ENCODE measurements at regions not wholly inside any gene's neighbourhood (a gene's known extent, or its start where the extent isn't known, plus 50 kb on each side); places are given as distances from the start of the nearest gene placed in this dataset.
A peak's percentile ranks its signal among the peaks of the same experiment; 100 is the strongest.
"Not testable (repeated sequence)": the region's sequence is repeated elsewhere in the genome, so short reads cannot be mapped to it uniquely, and the experiment has no call there.

GRCh38 chr5:40221255-40221654, 458.5 kb upstream of the PTGER4 start:
- DNase-seq (no peak), FAIRE-seq (no peak)
- Histone ChIP-seq H3K9me3 (ENCODE audit: control insufficient read depth in 2 of 2, insufficient read depth in 1 of 2, low read depth in 1 of 2, low read length in 1 of 2) (no peaks in the 10 kb centered on the region), H3K4me1 (ENCODE audit: control insufficient read depth in 3 of 3, insufficient read depth in 2 of 3, low read depth in 1 of 3, low read length in 2 of 3) (no peaks in the 10 kb centered on the region), H3K36me3 (ENCODE audit: control insufficient read depth in 3 of 3, insufficient read depth in 2 of 3, low read depth in 1 of 3, low read length in 3 of 3) (no peaks in the 10 kb centered on the region), H3K27ac (ENCODE audit: low read depth in 1 of 3, low read length in 2 of 3) (no peak overlapping the region), H3K4me3 (ENCODE audit: low read depth in 1 of 3, low read length in 3 of 3) (no peak overlapping the region), H3K27me3 (ENCODE audit: control insufficient read depth in 3 of 3, insufficient read depth in 3 of 3, low read length in 3 of 3) (no peaks in the 10 kb centered on the region)
- 61 to 66% (median 61%) methylated on average over 2 of the region's 2 CpGs for WGBS, 3 donors

GRCh38 chr5:40220260-40220659, 459.5 kb upstream of the PTGER4 start:
- Histone ChIP-seq H3K36me3 (ENCODE audit: control insufficient read depth in 3 of 3, insufficient read depth in 2 of 3, low read depth in 1 of 3, low read length in 3 of 3) (no peaks in the 10 kb centered on the region), H3K27ac (ENCODE audit: low read depth in 1 of 3, low read length in 2 of 3) (no peak overlapping the region), H3K27me3 (ENCODE audit: control insufficient read depth in 3 of 3, insufficient read depth in 3 of 3, low read length in 3 of 3) (no peaks in the 10 kb centered on the region), H3K4me1 (ENCODE audit: control insufficient read depth in 3 of 3, insufficient read depth in 2 of 3, low read depth in 1 of 3, low read length in 2 of 3) (no peaks in the 10 kb centered on the region), H3K4me3 (ENCODE audit: low read depth in 1 of 3, low read length in 3 of 3) (no peak overlapping the region), H3K9me3 (ENCODE audit: control insufficient read depth in 2 of 2, insufficient read depth in 1 of 2, low read depth in 1 of 2, low read length in 1 of 2) (no peaks in the 10 kb centered on the region)
- FAIRE-seq, result no peak
- WGBS, 3 donors, result 63 to 92% (median 66%) methylated on average over 2 of the region's 2 CpGs
- DNase-seq, result no peak

GRCh38 chr5:40217553-40217952, 462.2 kb upstream of the PTGER4 start:
- no peak for FAIRE-seq
- no peak overlapping the region for H3K27ac ChIP-seq (ENCODE audit: low read depth in 1 of 3, low read length in 2 of 3)
- 74 to 90% (median 79%) methylated on average over 4 of the region's 4 CpGs for WGBS, 3 donors
- no peak for DNase-seq
- H3K4me3 ChIP-seq (ENCODE audit: low read depth in 1 of 3, low read length in 3 of 3), result no peak overlapping the region
- peaks cover 0 to 3% (median 0%) of the 10 kb centered on the region in 3 donors for H3K27me3 ChIP-seq (ENCODE audit: control insufficient read depth in 3 of 3, insufficient read depth in 3 of 3, low read length in 3 of 3)
- H3K36me3 ChIP-seq (ENCODE audit: control insufficient read depth in 3 of 3, insufficient read depth in 2 of 3, low read depth in 1 of 3, low read length in 3 of 3), result no peaks in the 10 kb centered on the region
- no peaks in the 10 kb centered on the region for H3K4me1 ChIP-seq (ENCODE audit: control insufficient read depth in 3 of 3, insufficient read depth in 2 of 3, low read depth in 1 of 3, low read length in 2 of 3)
- no peaks in the 10 kb centered on the region for H3K9me3 ChIP-seq (ENCODE audit: control insufficient read depth in 2 of 2, insufficient read depth in 1 of 2, low read depth in 1 of 2, low read length in 1 of 2)

GRCh38 chr5:40210694-40211093, 469.0 kb upstream of the PTGER4 start:
- no peaks in the 10 kb centered on the region for H3K9me3 ChIP-seq (ENCODE audit: control insufficient read depth in 2 of 2, insufficient read depth in 1 of 2, low read depth in 1 of 2, low read length in 1 of 2)
- H3K4me1 ChIP-seq (ENCODE audit: control insufficient read depth in 3 of 3, insufficient read depth in 2 of 3, low read depth in 1 of 3, low read length in 2 of 3), result no peaks in the 10 kb centered on the region
- H3K27me3 ChIP-seq (ENCODE audit: control insufficient read depth in 3 of 3, insufficient read depth in 3 of 3, low read length in 3 of 3), result peaks cover 0 to 3% (median 0%) of the 10 kb centered on the region in 3 donors
- H3K4me3 ChIP-seq (ENCODE audit: low read depth in 1 of 3, low read length in 3 of 3), result no peak overlapping the region
- WGBS, 3 donors, result 97 to 100% (median 97%) methylated on average over 1 of the region's 1 CpG
- DNase-seq (no peak), FAIRE-seq (no peak)
- H3K36me3 ChIP-seq (ENCODE audit: control insufficient read depth in 3 of 3, insufficient read depth in 2 of 3, low read depth in 1 of 3, low read length in 3 of 3), result no peaks in the 10 kb centered on the region
- no peak overlapping the region for H3K27ac ChIP-seq (ENCODE audit: low read depth in 1 of 3, low read length in 2 of 3)

GRCh38 chr5:40206030-40206429, 473.7 kb upstream of the PTGER4 start:
- no peak for FAIRE-seq
- no peaks in the 10 kb centered on the region for H3K27me3 ChIP-seq (ENCODE audit: control insufficient read depth in 3 of 3, insufficient read depth in 3 of 3, low read length in 3 of 3)
- H3K4me3 ChIP-seq (ENCODE audit: low read depth in 1 of 3, low read length in 3 of 3), result no peak overlapping the region
- H3K36me3 ChIP-seq (ENCODE audit: control insufficient read depth in 3 of 3, insufficient read depth in 2 of 3, low read depth in 1 of 3, low read length in 3 of 3), result no peaks in the 10 kb centered on the region
- H3K9me3 ChIP-seq (ENCODE audit: control insufficient read depth in 2 of 2, insufficient read depth in 1 of 2, low read depth in 1 of 2, low read length in 1 of 2), result no peaks in the 10 kb centered on the region
- H3K4me1 ChIP-seq (ENCODE audit: control insufficient read depth in 3 of 3, insufficient read depth in 2 of 3, low read depth in 1 of 3, low read length in 2 of 3), result peaks cover 0 to 5% (median 0%) of the 10 kb centered on the region in 3 donors
- no peak for DNase-seq
- WGBS, 3 donors, result 81 to 89% (median 84%) methylated on average over 2 of the region's 2 CpGs
- no peak overlapping the region for H3K27ac ChIP-seq (ENCODE audit: low read depth in 1 of 3, low read length in 2 of 3)

GRCh38 chr5:40204144-40204543, 475.6 kb upstream of the PTGER4 start:
- Histone ChIP-seq H3K36me3 (ENCODE audit: control insufficient read depth in 3 of 3, insufficient read depth in 2 of 3, low read depth in 1 of 3, low read length in 3 of 3) (no peaks in the 10 kb centered on the region), H3K4me1 (ENCODE audit: control insufficient read depth in 3 of 3, insufficient read depth in 2 of 3, low read depth in 1 of 3, low read length in 2 of 3) (peaks cover 0 to 5% (median 0%) of the 10 kb centered on the region in 3 donors), H3K27ac (ENCODE audit: low read depth in 1 of 3, low read length in 2 of 3) (no peak overlapping the region), H3K4me3 (ENCODE audit: low read depth in 1 of 3, low read length in 3 of 3) (no peak overlapping the region), H3K9me3 (ENCODE audit: control insufficient read depth in 2 of 2, insufficient read depth in 1 of 2, low read depth in 1 of 2, low read length in 1 of 2) (no peaks in the 10 kb centered on the region), H3K27me3 (ENCODE audit: control insufficient read depth in 3 of 3, insufficient read depth in 3 of 3, low read length in 3 of 3) (no peaks in the 10 kb centered on the region)
- FAIRE-seq, result no peak
- DNase-seq, result peak; percentile 42 to 54

- FAIRE-seq (peak; percentile 39), DNase-seq (no peak)
- Histone ChIP-seq H3K4me3 (ENCODE audit: low read depth in 1 of 3, low read length in 3 of 3) (no peak overlapping the region), H3K27me3 (ENCODE audit: control insufficient read depth in 3 of 3, insufficient read depth in 3 of 3, low read length in 3 of 3) (no peaks in the 10 kb centered on the region), H3K27ac (ENCODE audit: low read depth in 1 of 3, low read length in 2 of 3) (no peak overlapping the region), H3K36me3 (ENCODE audit: control insufficient read depth in 3 of 3, insufficient read depth in 2 of 3, low read depth in 1 of 3, low read length in 3 of 3) (no peaks in the 10 kb centered on the region), H3K9me3 (ENCODE audit: control insufficient read depth in 2 of 2, insufficient read depth in 1 of 2, low read depth in 1 of 2, low read length in 1 of 2) (no peaks in the 10 kb centered on the region), H3K4me1 (ENCODE audit: control insufficient read depth in 3 of 3, insufficient read depth in 2 of 3, low read depth in 1 of 3, low read length in 2 of 3) (peaks cover 0 to 5% (median 0%) of the 10 kb centered on the region in 3 donors)
These were observed 476.8 kb upstream of the PTGER4 start for GRCh38 chr5:40202814-40203440.

- FAIRE-seq, result no peak
- DNase-seq, result no peak
- H3K4me3 ChIP-seq (ENCODE audit: low read depth in 1 of 3, low read length in 3 of 3), result no peak overlapping the region
- H3K4me1 ChIP-seq (ENCODE audit: control insufficient read depth in 3 of 3, insufficient read depth in 2 of 3, low read depth in 1 of 3, low read length in 2 of 3), result no peaks in the 10 kb centered on the region
- no peaks in the 10 kb centered on the region for H3K9me3 ChIP-seq (ENCODE audit: control insufficient read depth in 2 of 2, insufficient read depth in 1 of 2, low read depth in 1 of 2, low read length in 1 of 2)
- no peaks in the 10 kb centered on the region for H3K27me3 ChIP-seq (ENCODE audit: control insufficient read depth in 3 of 3, insufficient read depth in 3 of 3, low read length in 3 of 3)
- H3K27ac ChIP-seq (ENCODE audit: low read depth in 1 of 3, low read length in 2 of 3), result no peak overlapping the region
- 86 to 97% (median 89%) methylated on average over 2 of the region's 2 CpGs for WGBS, 3 donors
- H3K36me3 ChIP-seq (ENCODE audit: control insufficient read depth in 3 of 3, insufficient read depth in 2 of 3, low read depth in 1 of 3, low read length in 3 of 3), result no peaks in the 10 kb centered on the region
These were observed 481.0 kb upstream of the PTGER4 start for GRCh38 chr5:40198736-40199135.

- FAIRE-seq, result not testable (repeated sequence)
These were observed 484.1 kb upstream of the PTGER4 start for GRCh38 chr5:40195574-40195973.

More at GRCh38 chr5:40195574-40195973, 484.1 kb upstream of the PTGER4 start:
- H3K27ac ChIP-seq (ENCODE audit: low read depth in 1 of 3, low read length in 2 of 3); H3K4me1 ChIP-seq (ENCODE audit: control insufficient read depth in 3 of 3, insufficient read depth in 2 of 3, low read depth in 1 of 3, low read length in 2 of 3); DNase-seq; H3K4me3 ChIP-seq (ENCODE audit: low read depth in 1 of 3, low read length in 3 of 3); H3K36me3 ChIP-seq (ENCODE audit: control insufficient read depth in 3 of 3, insufficient read depth in 2 of 3, low read depth in 1 of 3, low read length in 3 of 3); H3K9me3 ChIP-seq (ENCODE audit: control insufficient read depth in 2 of 2, insufficient read depth in 1 of 2, low read depth in 1 of 2, low read length in 1 of 2); H3K27me3 ChIP-seq (ENCODE audit: control insufficient read depth in 3 of 3, insufficient read depth in 3 of 3, low read length in 3 of 3): not testable (repeated sequence)
- 96 to 98% (median 96%) methylated on average over 7 of the region's 7 CpGs for WGBS, 3 donors
